ENCODE measurements at regions not wholly inside any gene's neighbourhood (a gene's known extent, or its start where the extent isn't known, plus 50 kb on each side); places are given as distances from the start of the nearest gene placed in this dataset.

GRCh38 chr2:129242269-129242668, 737.2 kb upstream of the RAB6C start:
- Histone ChIP-seq H3K4me3 (ENCODE audit: insufficient read depth, low read length) (no peak overlapping the region), H3K27me3 (ENCODE audit: insufficient read depth, low read length) (no peaks in the 10 kb centered on the region), H3K36me3 (ENCODE audit: insufficient read depth, low read length) (no peaks in the 10 kb centered on the region), H2AFZ (ENCODE audit: low read length) (no peak overlapping the region), H3K4me1 (ENCODE audit: insufficient read depth, low read length) (no peaks in the 10 kb centered on the region), H3K9me3 (ENCODE audit: low read depth, low read length) (peaks cover 3% of the 10 kb centered on the region), H3K79me2 (ENCODE audit: insufficient read depth, low read length) (no peaks in the 10 kb centered on the region), H3K4me2 (ENCODE audit: insufficient read depth, low read length) (no peak overlapping the region), H3K27ac (ENCODE audit: low read depth, low read length) (no peak overlapping the region), H4K20me1 (ENCODE audit: insufficient read depth, low read length) (no peaks in the 10 kb centered on the region)
- no peak for DNase-seq (ENCODE audit: insufficient read length, low spot score, missing footprints)
- no peak for TF ChIP-seq CTCF (IDR thresholded peaks at IDR 0.05; ENCODE audit: extremely low read depth, low read depth, low read length)

GRCh38 chr2:129247751-129248150, 731.7 kb upstream of the RAB6C start:
- DNase-seq (ENCODE audit: insufficient read length, low spot score, missing footprints) = no peak
- H3K79me2 ChIP-seq (ENCODE audit: insufficient read depth, low read length) = no peaks in the 10 kb centered on the region
- no peaks in the 10 kb centered on the region for H3K36me3 ChIP-seq (ENCODE audit: insufficient read depth, low read length)
- H3K4me2 ChIP-seq (ENCODE audit: insufficient read depth, low read length) = no peak overlapping the region
- no peaks in the 10 kb centered on the region for H4K20me1 ChIP-seq (ENCODE audit: insufficient read depth, low read length)
- H2AFZ ChIP-seq (ENCODE audit: low read length) = no peak overlapping the region
- H3K9me3 ChIP-seq (ENCODE audit: low read depth, low read length) = no peaks in the 10 kb centered on the region
- H3K4me3 ChIP-seq (ENCODE audit: insufficient read depth, low read length) = no peak overlapping the region
- H3K4me1 ChIP-seq (ENCODE audit: insufficient read depth, low read length) = no peaks in the 10 kb centered on the region
- no peak overlapping the region for H3K27ac ChIP-seq (ENCODE audit: low read depth, low read length)
- TF ChIP-seq CTCF (IDR thresholded peaks at IDR 0.05; ENCODE audit: extremely low read depth, low read depth, low read length) = no peak
- no peaks in the 10 kb centered on the region for H3K27me3 ChIP-seq (ENCODE audit: insufficient read depth, low read length)

GRCh38 chr2:129248198-129248597, 731.3 kb upstream of the RAB6C start:
- no peak for DNase-seq (ENCODE audit: insufficient read length, low spot score, missing footprints)
- H3K4me1 ChIP-seq (ENCODE audit: insufficient read depth, low read length) = no peaks in the 10 kb centered on the region
- H3K36me3 ChIP-seq (ENCODE audit: insufficient read depth, low read length) = no peaks in the 10 kb centered on the region
- H3K4me2 ChIP-seq (ENCODE audit: insufficient read depth, low read length) = no peak overlapping the region
- H3K27ac ChIP-seq (ENCODE audit: low read depth, low read length) = no peak overlapping the region
- no peak for TF ChIP-seq CTCF (IDR thresholded peaks at IDR 0.05; ENCODE audit: extremely low read depth, low read depth, low read length)
- H3K79me2 ChIP-seq (ENCODE audit: insufficient read depth, low read length) = no peaks in the 10 kb centered on the region
- no peaks in the 10 kb centered on the region for H4K20me1 ChIP-seq (ENCODE audit: insufficient read depth, low read length)
- H3K27me3 ChIP-seq (ENCODE audit: insufficient read depth, low read length) = no peaks in the 10 kb centered on the region
- H3K4me3 ChIP-seq (ENCODE audit: insufficient read depth, low read length) = no peak overlapping the region
- H3K9me3 ChIP-seq (ENCODE audit: low read depth, low read length) = no peaks in the 10 kb centered on the region
- H2AFZ ChIP-seq (ENCODE audit: low read length) = no peak overlapping the region

GRCh38 chr2:129252781-129253460, 726.5 kb upstream of the RAB6C start:
- no peak for DNase-seq (ENCODE audit: insufficient read length, low spot score, missing footprints)

More at GRCh38 chr2:129252781-129253460, 726.5 kb upstream of the RAB6C start:
- Histone ChIP-seq H4K20me1 (ENCODE audit: insufficient read depth, low read length) (no peaks in the 10 kb centered on the region), H3K4me1 (ENCODE audit: insufficient read depth, low read length) (no peaks in the 10 kb centered on the region), H3K27ac (ENCODE audit: low read depth, low read length) (no peak overlapping the region), H3K4me2 (ENCODE audit: insufficient read depth, low read length) (no peak overlapping the region), H3K9me3 (ENCODE audit: low read depth, low read length) (no peaks in the 10 kb centered on the region), H3K4me3 (ENCODE audit: insufficient read depth, low read length) (no peak overlapping the region), H2AFZ (ENCODE audit: low read length) (no peak overlapping the region), H3K36me3 (ENCODE audit: insufficient read depth, low read length) (no peaks in the 10 kb centered on the region), H3K79me2 (ENCODE audit: insufficient read depth, low read length) (no peaks in the 10 kb centered on the region), H3K27me3 (ENCODE audit: insufficient read depth, low read length) (no peaks in the 10 kb centered on the region)
- TF ChIP-seq CTCF (IDR thresholded peaks at IDR 0.05; ENCODE audit: extremely low read depth, low read depth, low read length) = no peak
